Keratinocyte (primary cell): ENCODE measurements at regions not wholly inside any gene's neighbourhood (a gene's known extent, or its start where the extent isn't known, plus 50 kb on each side); places are given as distances from the start of the nearest gene placed in this dataset.

Experiments used
- DNase-seq: peaks from one replicate; pipeline ENCODE4 v3.0.0-alpha.2; 2011; ENCODE audit warnings: low read depth, missing footprints, low spot score
- FAIRE-seq: peaks from 2 replicates; lab custom pipeline; 2011; peaks lifted over from hg19 to GRCh38; lab: Jason Lieb, UNC
- H2AFZ ChIP-seq: 2 replicates; pipeline ENCODE4 v1.6.0; 2012; ENCODE audit warnings: low read length, control low read depth, inconsistent platforms; ENCODE audit not compliant: control insufficient read depth
- H3K27ac ChIP-seq: 2 replicates; pipeline ENCODE4 v1.5.1; 2011; ENCODE audit warnings: low read length; ENCODE audit not compliant: control insufficient read depth, insufficient read depth
- H3K27me3 ChIP-seq: 3 replicates; pipeline ENCODE4 v1.6.0; 2011; ENCODE audit warnings: low read length; ENCODE audit not compliant: control insufficient read depth, insufficient read depth; ENCODE audit errors: extremely low read depth
- H3K36me3 ChIP-seq, 2 experiments: 2 replicates in 1 of 2; 3 replicates in 1 of 2; pipeline ENCODE4 v1.5.1; 2011; ENCODE audit warnings: low read length in 2 of 2, mild to moderate bottlenecking in 1 of 2; ENCODE audit not compliant: control insufficient read depth in 2 of 2, insufficient read depth in 2 of 2; ENCODE audit errors: extremely low read depth in 1 of 2
- H3K4me1 ChIP-seq: 3 replicates; pipeline ENCODE4 v1.5.1; 2011; ENCODE audit warnings: low read length; ENCODE audit not compliant: control insufficient read depth, insufficient read depth; ENCODE audit errors: extremely low read depth
- H3K4me2 ChIP-seq: 3 replicates; pipeline ENCODE4 v1.6.0; 2011; ENCODE audit warnings: low read depth, low read length; ENCODE audit not compliant: control insufficient read depth, insufficient read depth; ENCODE audit errors: extremely low read depth
- H3K4me3 ChIP-seq, 3 experiments: fragments of 200-600 bp in 1 of 3; sonication (generic) in 1 of 3; 2 replicates in 2 of 3; 3 replicates in 1 of 3; pipeline ENCODE4 v1.5.1; 2011 to 2016; ENCODE audit warnings: low read length in 3 of 3, mild to moderate bottlenecking in 3 of 3, control low read depth in 2 of 3, inconsistent platforms in 1 of 3, low read depth in 1 of 3, mixed read lengths in 1 of 3, mixed run types in 1 of 3, moderate library complexity in 1 of 3; ENCODE audit not compliant: control insufficient read depth in 2 of 3, insufficient read depth in 2 of 3; ENCODE audit errors: extremely low read depth in 1 of 3
- H3K79me2 ChIP-seq: 2 replicates; pipeline ENCODE4 v1.6.0; 2012; ENCODE audit warnings: low read length; ENCODE audit not compliant: control insufficient read depth, insufficient read depth
- H3K9ac ChIP-seq: 3 replicates; pipeline ENCODE4 v1.6.0; 2011; ENCODE audit warnings: low read length; ENCODE audit not compliant: control insufficient read depth, insufficient read depth; ENCODE audit errors: extremely low read depth
- H3K9me1 ChIP-seq: 3 replicates; pipeline ENCODE4 v1.6.0; 2011; ENCODE audit warnings: low read length; ENCODE audit not compliant: control insufficient read depth, insufficient read depth; ENCODE audit errors: extremely low read depth
- H3K9me3 ChIP-seq: 2 replicates; pipeline ENCODE4 v1.5.1; 2012; ENCODE audit warnings: low read depth, low read length; ENCODE audit not compliant: control insufficient read depth
- H4K20me1 ChIP-seq: 3 replicates; pipeline ENCODE4 v1.6.0; 2011; ENCODE audit warnings: low read length; ENCODE audit not compliant: control insufficient read depth, insufficient read depth; ENCODE audit errors: extremely low read depth
- EZH2 ChIP-seq: IDR thresholded peaks from one replicate; pipeline ENCODE4 v1.6.1; 2012; ENCODE audit warnings: inconsistent platforms, mild to moderate bottlenecking, low read length, moderate library complexity
- dilution Hi-C: fragments of 300-500 bp; cut with MboI; formaldehyde crosslinking; loops from one replicate; pipeline ENCODE4 v1.7.0; 2020; ENCODE audit warnings: low sequenced_read_pairs; ENCODE audit not compliant: extremely low pct_ligation_motif_present
- TF ChIP-seq, protein P1 (sequence below), 3 experiments: IDR thresholded peaks in 1 of 3; conservative IDR thresholded peaks in 1 of 3; optimal IDR thresholded peaks in 1 of 3; 2 replicates in 2 of 3; 3 replicates in 1 of 3; pipeline versions ENCODE3 to v1.5.1; 2011; ENCODE audit warnings: low read length in 3 of 3, mild to moderate bottlenecking in 3 of 3, moderate library complexity in 2 of 3, control low read depth in 1 of 3, inconsistent platforms in 1 of 3; ENCODE audit not compliant: insufficient read depth in 2 of 3; ENCODE audit errors: extremely low read depth in 1 of 3

DNA sequence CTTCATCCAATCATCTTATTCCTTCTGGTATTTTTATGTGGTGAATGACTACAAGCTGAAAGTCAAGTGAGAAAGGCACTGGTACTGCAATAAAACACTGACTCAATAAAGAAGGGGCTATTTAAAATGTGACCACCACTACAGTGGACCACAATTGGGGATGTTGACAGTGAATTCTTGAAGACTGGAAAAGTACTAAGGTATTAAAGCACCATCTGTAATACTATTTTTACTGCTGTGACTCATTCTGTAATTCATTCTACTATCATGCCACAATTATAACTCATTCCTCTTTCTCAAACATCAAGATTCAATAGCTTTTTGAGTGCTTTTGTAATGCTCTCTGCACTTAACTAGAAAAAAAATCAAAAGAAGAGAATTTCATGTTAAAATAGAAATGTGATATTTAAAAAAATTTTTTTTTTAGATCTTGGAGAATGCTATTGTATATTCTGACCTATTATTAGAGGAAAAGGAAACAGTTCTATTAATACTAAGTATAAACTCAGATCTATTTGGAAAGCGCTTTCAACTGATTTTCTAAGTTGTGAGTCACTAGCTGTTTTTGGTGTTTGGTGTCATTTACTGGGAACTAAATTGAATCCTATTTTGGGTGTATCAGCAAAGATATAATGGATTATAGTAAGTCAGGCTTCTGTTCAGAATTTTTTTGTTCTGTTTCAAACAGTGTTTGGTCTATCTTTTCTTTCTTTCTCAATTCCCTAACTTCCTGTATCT lies 104.7 kb upstream of the TMEM170B start:
- FAIRE-seq (no peak), DNase-seq (no peak)

DNA sequence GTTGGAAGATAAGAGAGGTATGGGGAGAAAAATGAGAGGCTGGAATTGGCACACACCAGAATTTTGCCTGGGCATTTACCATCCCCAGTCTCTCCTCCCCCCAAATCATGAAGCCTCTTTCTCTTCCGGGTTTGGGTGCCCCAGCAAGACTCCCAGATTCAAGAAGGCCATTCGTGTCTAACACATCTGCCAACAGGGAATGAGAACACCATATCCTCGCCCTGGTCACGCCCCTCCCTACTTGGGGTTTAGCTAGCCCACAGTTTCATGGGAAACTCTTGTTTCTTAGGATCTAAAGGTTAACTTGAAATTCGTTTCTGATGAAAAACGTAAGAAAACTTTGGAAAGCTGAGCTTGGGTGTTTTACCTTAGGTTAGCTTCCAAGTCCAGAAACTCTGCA lies 105.5 kb upstream of the TMEM170B start:
- FAIRE-seq (no peak), DNase-seq (no peak)
- Histone ChIP-seq H3K36me3 (no peaks in the 10 kb centered on the region), H3K4me1 (peaks cover 14% of the 10 kb centered on the region), H3K79me2 (no peaks in the 10 kb centered on the region), H3K9ac (no peak overlapping the region), H4K20me1 (no peaks in the 10 kb centered on the region), H3K27me3 (no peaks in the 10 kb centered on the region), H3K9me3 (no peaks in the 10 kb centered on the region), H3K4me2 (no peak overlapping the region), H3K4me3 (no peak overlapping the region), H3K27ac (no peak overlapping the region), H2AFZ (no peak overlapping the region), H3K9me1 (no peaks in the 10 kb centered on the region)
- TF ChIP-seq, protein P1, sequence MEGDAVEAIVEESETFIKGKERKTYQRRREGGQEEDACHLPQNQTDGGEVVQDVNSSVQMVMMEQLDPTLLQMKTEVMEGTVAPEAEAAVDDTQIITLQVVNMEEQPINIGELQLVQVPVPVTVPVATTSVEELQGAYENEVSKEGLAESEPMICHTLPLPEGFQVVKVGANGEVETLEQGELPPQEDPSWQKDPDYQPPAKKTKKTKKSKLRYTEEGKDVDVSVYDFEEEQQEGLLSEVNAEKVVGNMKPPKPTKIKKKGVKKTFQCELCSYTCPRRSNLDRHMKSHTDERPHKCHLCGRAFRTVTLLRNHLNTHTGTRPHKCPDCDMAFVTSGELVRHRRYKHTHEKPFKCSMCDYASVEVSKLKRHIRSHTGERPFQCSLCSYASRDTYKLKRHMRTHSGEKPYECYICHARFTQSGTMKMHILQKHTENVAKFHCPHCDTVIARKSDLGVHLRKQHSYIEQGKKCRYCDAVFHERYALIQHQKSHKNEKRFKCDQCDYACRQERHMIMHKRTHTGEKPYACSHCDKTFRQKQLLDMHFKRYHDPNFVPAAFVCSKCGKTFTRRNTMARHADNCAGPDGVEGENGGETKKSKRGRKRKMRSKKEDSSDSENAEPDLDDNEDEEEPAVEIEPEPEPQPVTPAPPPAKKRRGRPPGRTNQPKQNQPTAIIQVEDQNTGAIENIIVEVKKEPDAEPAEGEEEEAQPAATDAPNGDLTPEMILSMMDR (optimal IDR thresholded peaks at IDR 0.05 in 1 of 3, IDR thresholded peaks at IDR 0.05 in 1 of 3, conservative IDR thresholded peaks at IDR 0.05 in 1 of 3; ENCODE audit: extremely low read depth in 1 of 3, insufficient read depth in 2 of 3, low read length in 3 of 3) = no peak
- TF ChIP-seq EZH2 = no peak
- dilution Hi-C loops = no loop called here

More for the DNA sequence above, 104.7 kb upstream of the TMEM170B start:
- no peak overlapping the region for H3K4me3 ChIP-seq
- dilution Hi-C loops = no loop called here
- H3K4me2 ChIP-seq = peak overlapping the region; percentile 25
- TF ChIP-seq, protein P1 (optimal IDR thresholded peaks at IDR 0.05 in 1 of 3, IDR thresholded peaks at IDR 0.05 in 1 of 3, conservative IDR thresholded peaks at IDR 0.05 in 1 of 3; ENCODE audit: extremely low read depth in 1 of 3, insufficient read depth in 2 of 3, low read length in 3 of 3) = no peak
- no peak for TF ChIP-seq EZH2
- H3K36me3 ChIP-seq = no peaks in the 10 kb centered on the region
- H3K27me3 ChIP-seq = no peaks in the 10 kb centered on the region
- H3K9me3 ChIP-seq = no peaks in the 10 kb centered on the region
- H2AFZ ChIP-seq = peak overlapping the region; percentile 15
- H3K9ac ChIP-seq = no peak overlapping the region
- no peaks in the 10 kb centered on the region for H4K20me1 ChIP-seq
- H3K27ac ChIP-seq = peak overlapping the region; percentile 16
- H3K4me1 ChIP-seq = peaks cover 14% of the 10 kb centered on the region
- H3K79me2 ChIP-seq = no peaks in the 10 kb centered on the region
- H3K9me1 ChIP-seq = no peaks in the 10 kb centered on the region
